ENCODE measurements at regions not wholly inside any gene's neighbourhood (a gene's known extent, or its start where the extent isn't known, plus 50 kb on each side); places are given as distances from the start of the nearest gene placed in this dataset.

- DNase-seq (ENCODE audit: low read depth, low spot score) = no peak
Measured at GRCh38 chr1:234936612-234937389, 191.8 kb downstream of the TOMM20 start.

- DNase-seq (ENCODE audit: low read depth, low spot score) = no peak
Measured at GRCh38 chr1:234934611-234935033, 194.0 kb downstream of the TOMM20 start.

GRCh38 chr1:234933475-234933874, 195.2 kb downstream of the TOMM20 start:
- DNase-seq (ENCODE audit: low read depth, low spot score) = no peak

- DNase-seq (ENCODE audit: low read depth, low spot score) = no peak
Measured at GRCh38 chr1:234932511-234933430, 195.9 kb downstream of the TOMM20 start.

GRCh38 chr1:234932106-234932505, 196.5 kb downstream of the TOMM20 start:
- no peak for DNase-seq (ENCODE audit: low read depth, low spot score)

- DNase-seq (ENCODE audit: low read depth, low spot score) = no peak
Measured at GRCh38 chr1:234931404-234931973, 197.1 kb downstream of the TOMM20 start.

GRCh38 chr1:234929369-234929768, 199.3 kb downstream of the TOMM20 start:
- no peak for DNase-seq (ENCODE audit: low read depth, low spot score)

- no peak for DNase-seq (ENCODE audit: low read depth, low spot score)
Measured at GRCh38 chr1:234928642-234929041, 200.0 kb downstream of the TOMM20 start.

- DNase-seq (ENCODE audit: low read depth, low spot score) = no peak
Measured at GRCh38 chr1:234927971-234928640, 200.5 kb downstream of the TOMM20 start.

GRCh38 chr1:234927312-234927970, 201.2 kb downstream of the TOMM20 start:
- DNase-seq (ENCODE audit: low read depth, low spot score) = no peak

GRCh38 chr1:234926559-234927311, 201.9 kb downstream of the TOMM20 start:
- no peak for DNase-seq (ENCODE audit: low read depth, low spot score)

- DNase-seq (ENCODE audit: low read depth, low spot score) = no peak
Measured at GRCh38 chr1:234926264-234926558, 202.4 kb downstream of the TOMM20 start.

- no peak for DNase-seq (ENCODE audit: low read depth, low spot score)
Measured at GRCh38 chr1:234925440-234926263, 203.0 kb downstream of the TOMM20 start.

GRCh38 chr1:234924450-234925355, 203.9 kb downstream of the TOMM20 start:
- no peak for DNase-seq (ENCODE audit: low read depth, low spot score)

- DNase-seq (ENCODE audit: low read depth, low spot score) = no peak
Measured at GRCh38 chr1:234923626-234924025, 205.0 kb downstream of the TOMM20 start.

GRCh38 chr1:234922987-234923386, 205.7 kb downstream of the TOMM20 start:
- DNase-seq (ENCODE audit: low read depth, low spot score) = no peak

- DNase-seq (ENCODE audit: low read depth, low spot score) = no peak
Measured at GRCh38 chr1:234921266-234922062, 207.2 kb downstream of the TOMM20 start.

GRCh38 chr1:234920843-234921140, 207.8 kb downstream of the TOMM20 start:
- no peak for DNase-seq (ENCODE audit: low read depth, low spot score)

All from activated CD4-positive, CD25-positive, alpha-beta regulatory T cell treated with anti-CD3 and anti-CD28 coated beads, Interleukin-2, amount 50 U/mL, for 16 hours (primary cell).